ENCODE measurements at regions not wholly inside any gene's neighbourhood (a gene's known extent, or its start where the extent isn't known, plus 50 kb on each side); places are given as distances from the start of the nearest gene placed in this dataset.

DNA sequence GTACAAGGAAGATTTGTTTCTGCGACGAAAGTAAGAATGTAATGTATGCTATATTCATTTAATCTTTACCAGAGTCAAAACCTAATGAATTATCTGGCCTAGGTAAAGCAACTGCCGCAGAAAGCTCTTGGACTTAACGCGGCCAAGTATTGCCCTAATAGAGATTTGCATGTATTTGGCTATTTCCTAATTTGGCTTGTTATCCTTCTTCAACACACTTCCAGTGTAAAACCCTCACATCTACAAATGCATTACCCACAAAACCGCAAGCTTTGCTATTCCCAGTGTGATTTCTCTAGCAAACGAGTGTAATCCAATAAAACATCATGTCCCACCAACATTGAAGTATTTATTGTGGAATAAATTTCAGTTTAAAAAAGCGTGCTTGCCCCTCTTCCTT lies 123.8 kb upstream of the LMO4 start:
- Histone ChIP-seq H3K23me2 (ENCODE audit: insufficient read length, low read depth, low read length, poor library complexity, severe bottlenecking) (no peaks in the 10 kb centered on the region), H3K27me3 (ENCODE audit: insufficient read depth, low read length) (no peaks in the 10 kb centered on the region), H2BK20ac (ENCODE audit: low read depth, low read length, poor library complexity, severe bottlenecking) (no peak overlapping the region), H4K8ac (replicated peaks; ENCODE audit: insufficient read length, low read depth, low read length) (no peak overlapping the region), H3K79me2 (ENCODE audit: insufficient read depth, low read length) (no peaks in the 10 kb centered on the region), H2AFZ (ENCODE audit: low read length) (no peak overlapping the region), H2BK5ac (ENCODE audit: insufficient read length, low read length) (no peak overlapping the region), H3K14ac (ENCODE audit: insufficient read depth, low read length) (no peak overlapping the region), H2BK120ac (ENCODE audit: low read depth, low read length, poor library complexity, severe bottlenecking) (no peak overlapping the region), H3K27ac (ENCODE audit: insufficient read length, low read depth, low read length) (no peak overlapping the region), H4K5ac (ENCODE audit: insufficient read length, low read depth, low read length) (no peak overlapping the region), H3K4me1 (ENCODE audit: insufficient read depth, low read length) (peaks cover 9% of the 10 kb centered on the region; the same call in 1 of the 2 replicates), H3K9ac (ENCODE audit: extremely low read depth, insufficient read length, low read length) (no peak overlapping the region), H3T11ph (ENCODE audit: low read length) (no peak overlapping the region), H3K18ac (ENCODE audit: insufficient read length, low read depth, low read length) (no peak overlapping the region), H4K91ac (ENCODE audit: insufficient read length, low read depth, low read length) (no peak overlapping the region), H4K20me1 (ENCODE audit: control insufficient read depth, insufficient read depth, insufficient read length) (no peaks in the 10 kb centered on the region), H3K56ac (ENCODE audit: insufficient read length, low read depth, low read length) (no peak overlapping the region), H2AK5ac (ENCODE audit: insufficient read length, low read length) (no peak overlapping the region), H2BK12ac (ENCODE audit: insufficient read length, low read depth, low read length) (no peak overlapping the region), H2BK15ac (ENCODE audit: low read depth, low read length) (no peak overlapping the region), H3K4ac (ENCODE audit: low read depth, low read length) (no peak overlapping the region), H3K9me3 (ENCODE audit: control insufficient read depth, low read depth, low read length) (no peaks in the 10 kb centered on the region), H3K79me1 (ENCODE audit: insufficient read depth, low read depth, low read length, poor library complexity, severe bottlenecking) (no peaks in the 10 kb centered on the region), H3K4me2 (ENCODE audit: insufficient read depth, insufficient read length, low read length) (no peak overlapping the region), H3K23ac (ENCODE audit: insufficient read length, low read depth, low read length) (no peak overlapping the region)
- no peaks in the 10 kb centered on the region; the same call in 1 of the 2 replicates for H3K27me3 Mint-ChIP-seq (ENCODE audit: low read depth)
- no CpG with 5 or more reads among the region's 8 CpGs for WGBS (ENCODE audit: extremely low coverage, insufficient read length, low lambda C conversion rate)
- H3K36me3 Mint-ChIP-seq (ENCODE audit: insufficient read depth in 1 of 3, low read depth in 3 of 3) = no peaks in the 10 kb centered on the region
- no peak overlapping the region for H3K4me3 Mint-ChIP-seq
- H3K9me3 Mint-ChIP-seq = no peaks in the 10 kb centered on the region; a peak in 1 of 5 replicates
- H3K27ac Mint-ChIP-seq = no peak overlapping the region
- peaks cover 28 to 30% of the 10 kb centered on the region in 2 experiments for H3K4me1 Mint-ChIP-seq
- TF ChIP-seq, protein P1, sequence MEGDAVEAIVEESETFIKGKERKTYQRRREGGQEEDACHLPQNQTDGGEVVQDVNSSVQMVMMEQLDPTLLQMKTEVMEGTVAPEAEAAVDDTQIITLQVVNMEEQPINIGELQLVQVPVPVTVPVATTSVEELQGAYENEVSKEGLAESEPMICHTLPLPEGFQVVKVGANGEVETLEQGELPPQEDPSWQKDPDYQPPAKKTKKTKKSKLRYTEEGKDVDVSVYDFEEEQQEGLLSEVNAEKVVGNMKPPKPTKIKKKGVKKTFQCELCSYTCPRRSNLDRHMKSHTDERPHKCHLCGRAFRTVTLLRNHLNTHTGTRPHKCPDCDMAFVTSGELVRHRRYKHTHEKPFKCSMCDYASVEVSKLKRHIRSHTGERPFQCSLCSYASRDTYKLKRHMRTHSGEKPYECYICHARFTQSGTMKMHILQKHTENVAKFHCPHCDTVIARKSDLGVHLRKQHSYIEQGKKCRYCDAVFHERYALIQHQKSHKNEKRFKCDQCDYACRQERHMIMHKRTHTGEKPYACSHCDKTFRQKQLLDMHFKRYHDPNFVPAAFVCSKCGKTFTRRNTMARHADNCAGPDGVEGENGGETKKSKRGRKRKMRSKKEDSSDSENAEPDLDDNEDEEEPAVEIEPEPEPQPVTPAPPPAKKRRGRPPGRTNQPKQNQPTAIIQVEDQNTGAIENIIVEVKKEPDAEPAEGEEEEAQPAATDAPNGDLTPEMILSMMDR (conservative IDR thresholded peaks at IDR 0.05) = no peak
- DNase-seq = no peak
